ENCODE measurements at regions not wholly inside any gene's neighbourhood (a gene's known extent, or its start where the extent isn't known, plus 50 kb on each side); places are given as distances from the start of the nearest gene placed in this dataset.
"Not testable (repeated sequence)": the region's sequence is repeated elsewhere in the genome, so short reads cannot be mapped to it uniquely, and the experiment has no call there.

- no peak for DNase-seq
Observed at GRCh38 chr10:111273235-111273634, 196.4 kb downstream of the ADRA2A start.

DNA sequence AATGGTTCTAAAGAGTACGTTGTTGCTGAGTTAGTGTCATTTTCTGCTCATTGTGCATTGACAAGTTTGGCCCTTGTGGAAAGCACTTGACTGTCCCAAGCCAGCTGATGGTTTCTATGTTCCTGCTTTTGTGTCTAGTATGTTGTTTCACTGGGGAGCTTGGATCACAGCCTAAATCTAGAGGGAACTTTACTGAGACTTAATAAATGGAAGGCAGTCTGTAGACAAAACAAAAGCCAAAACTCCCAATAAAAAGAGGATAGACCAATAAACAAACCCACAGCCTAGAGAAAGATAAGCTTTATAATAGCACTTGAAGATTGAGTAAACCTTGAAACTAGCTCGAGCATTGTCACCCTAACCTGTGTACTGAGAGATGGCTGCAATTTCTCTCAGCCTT is 196.8 kb downstream of the ADRA2A start:
- DNase-seq: no peak

- no peak for DNase-seq
Observed at GRCh38 chr10:111275091-111275490, 198.3 kb downstream of the ADRA2A start.

GRCh38 chr10:111277661-111278060 is 200.8 kb downstream of the ADRA2A start:
- no peak for DNase-seq

GRCh38 chr10:111278266-111278665 is 201.4 kb downstream of the ADRA2A start:
- no peak for DNase-seq

- no peak for DNase-seq
Observed at GRCh38 chr10:111281516-111281915, 204.7 kb downstream of the ADRA2A start.

DNA sequence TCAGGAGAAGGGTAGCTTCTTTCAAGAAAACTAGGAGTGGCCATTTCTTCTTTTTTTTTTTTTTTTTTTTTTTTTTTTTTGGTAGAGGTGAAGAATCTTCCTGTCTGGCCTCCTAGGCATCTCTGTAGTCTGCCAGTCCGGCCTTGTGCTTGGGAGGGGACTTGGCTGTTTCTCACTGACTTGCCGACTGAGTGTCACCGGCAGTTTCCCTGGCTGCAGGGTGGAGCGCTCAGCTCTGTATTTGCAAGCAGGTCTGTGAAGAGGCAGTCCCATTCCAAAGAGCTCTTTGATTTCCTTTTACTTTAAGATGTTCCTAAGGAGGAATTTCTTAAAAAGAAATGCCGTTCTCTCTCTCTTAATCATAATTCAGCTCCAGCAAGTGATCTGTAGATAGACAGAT is 212.6 kb downstream of the ADRA2A start:
- DNase-seq: no peak

- no peak for DNase-seq
Observed at GRCh38 chr10:111290649-111291048, 213.8 kb downstream of the ADRA2A start.

- DNase-seq: no peak
Observed at GRCh38 chr10:111295788-111296187, 219.0 kb downstream of the ADRA2A start.

GRCh38 chr10:111297351-111297848 is 220.6 kb downstream of the ADRA2A start:
- DNase-seq: no peak

DNA sequence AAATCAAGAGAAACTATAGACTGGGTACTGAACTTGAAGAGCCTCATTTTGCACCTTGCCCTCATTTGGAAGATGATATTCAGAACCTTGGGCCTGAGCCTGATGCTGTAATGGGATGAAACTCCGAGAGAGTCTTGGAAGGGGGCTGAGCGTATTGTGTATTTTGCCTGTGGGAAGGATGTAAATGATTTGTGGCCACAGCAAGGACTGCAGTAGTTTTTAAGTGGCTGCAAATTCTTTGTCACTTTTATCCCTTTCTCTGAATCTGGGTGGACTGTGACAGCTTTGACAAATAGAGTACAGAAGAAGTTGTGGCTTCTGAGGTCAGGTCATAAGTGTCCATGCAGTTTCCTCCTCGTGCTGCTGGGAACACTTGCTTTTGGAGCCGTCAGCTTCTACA is 221.2 kb downstream of the ADRA2A start:
- DNase-seq: no peak

GRCh38 chr10:111299037-111299436 is 222.2 kb downstream of the ADRA2A start:
- no peak for DNase-seq

DNA sequence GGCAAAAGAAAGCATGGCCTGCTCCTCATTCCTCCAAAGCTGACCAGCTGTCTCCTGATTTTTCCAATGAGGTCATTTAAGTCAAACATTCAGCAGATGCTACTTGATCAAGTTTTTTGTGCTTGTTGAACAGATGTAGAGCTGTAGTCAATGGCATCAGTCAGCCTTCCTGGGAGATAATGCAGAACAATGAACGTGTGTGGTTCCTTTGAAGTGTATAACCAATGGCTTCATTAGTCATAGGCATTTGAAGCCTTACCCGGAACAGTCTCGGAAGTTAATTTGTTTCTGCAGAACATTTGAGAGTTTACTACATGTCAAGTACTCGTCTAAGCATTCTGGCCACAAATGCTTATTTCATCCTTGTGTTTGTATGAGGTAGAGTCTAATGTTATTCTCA is 227.1 kb downstream of the ADRA2A start:
- DNase-seq: no peak

GRCh38 chr10:111316722-111317212 is 239.9 kb downstream of the ADRA2A start:
- DNase-seq: no peak

DNA sequence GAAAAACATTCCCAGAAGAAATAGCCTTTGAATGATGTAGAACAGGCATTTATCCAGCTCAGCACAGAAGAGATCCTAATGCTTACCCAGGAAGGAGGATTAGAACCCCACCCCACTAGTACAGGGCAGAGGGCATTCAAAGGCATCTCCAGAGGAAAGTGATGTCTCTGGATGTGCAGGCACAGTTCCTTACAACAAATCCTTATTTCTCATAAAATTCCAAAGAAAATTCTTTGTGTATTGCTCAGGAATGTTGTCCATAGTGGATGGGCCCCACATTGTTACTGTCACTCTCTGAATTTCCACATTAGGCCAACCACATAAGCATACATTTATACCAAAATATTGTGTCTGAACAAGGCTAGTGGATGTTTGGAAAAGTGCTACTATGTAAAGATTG is 243.0 kb downstream of the ADRA2A start:
- DNase-seq: no peak

DNA sequence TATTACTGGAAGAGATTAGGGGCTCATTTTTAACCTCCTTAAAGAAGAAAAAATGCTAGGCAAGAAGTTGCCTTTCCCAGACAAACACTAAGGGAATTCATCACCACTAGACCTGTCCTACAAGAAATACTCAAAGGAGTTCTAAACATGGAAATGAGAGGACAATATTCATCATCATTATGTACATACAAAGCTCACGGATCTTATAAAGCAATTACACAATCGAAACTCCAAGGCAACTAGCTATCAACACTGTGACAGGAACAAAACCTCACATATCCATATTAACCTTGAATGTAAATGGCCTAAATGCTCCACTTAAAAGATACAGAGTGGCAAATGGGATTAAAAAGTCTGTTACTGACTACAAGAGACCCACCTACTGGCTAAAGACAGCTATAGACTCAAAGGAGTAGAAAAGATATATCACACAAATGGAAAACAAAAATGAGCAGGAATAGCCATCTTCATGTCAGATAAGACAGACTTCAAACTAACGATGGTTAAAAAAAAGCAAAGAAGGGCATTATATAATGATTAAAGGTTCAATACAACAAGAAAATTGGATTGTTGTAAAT is 246.6 kb downstream of the ADRA2A start:
- DNase-seq: no peak

GRCh38 chr10:111332174-111332573 is 255.3 kb downstream of the ADRA2A start:
- DNase-seq: not testable (repeated sequence)

DNA sequence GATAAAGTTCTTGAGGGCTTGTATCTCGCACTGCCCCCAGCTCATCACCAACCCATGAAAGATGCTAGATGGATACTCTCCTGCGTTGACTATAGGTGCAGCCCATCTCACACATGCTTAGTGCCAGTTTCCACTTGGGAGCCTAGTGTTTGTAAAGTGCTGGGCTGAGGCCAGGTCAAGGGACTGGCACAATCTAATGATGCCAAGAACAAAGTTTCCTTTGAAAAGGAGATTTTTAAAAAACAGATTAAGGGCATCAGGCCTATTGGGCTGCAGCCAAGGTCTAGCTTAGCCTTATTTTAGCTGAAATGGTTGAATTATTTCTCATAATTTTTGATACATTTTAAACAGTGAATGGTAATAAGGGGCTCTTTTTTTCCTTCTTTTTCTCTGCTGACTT is 259.0 kb downstream of the ADRA2A start:
- DNase-seq: no peak

- no peak for DNase-seq
Observed at GRCh38 chr10:111338035-111338434, 261.2 kb downstream of the ADRA2A start.

DNA sequence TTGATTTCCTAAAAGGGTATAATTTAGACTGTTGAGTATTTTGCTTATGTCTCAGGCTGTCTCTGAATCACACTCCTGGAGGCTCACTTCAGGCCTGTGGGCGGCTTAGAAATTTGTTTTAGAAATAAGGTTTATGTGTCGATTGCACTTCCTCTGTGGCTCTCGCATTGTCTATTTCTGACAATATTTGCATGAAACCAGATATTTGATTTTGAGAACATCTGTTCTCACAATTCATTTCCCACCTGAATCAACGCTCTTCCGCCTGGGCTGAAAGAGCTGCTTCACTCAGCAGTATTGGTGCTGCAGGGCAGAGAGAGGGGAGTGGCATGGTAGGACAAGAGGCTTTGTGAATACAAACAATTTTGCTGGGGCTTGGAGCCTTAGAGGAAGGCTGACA is 262.0 kb downstream of the ADRA2A start:
- DNase-seq: no peak

DNA sequence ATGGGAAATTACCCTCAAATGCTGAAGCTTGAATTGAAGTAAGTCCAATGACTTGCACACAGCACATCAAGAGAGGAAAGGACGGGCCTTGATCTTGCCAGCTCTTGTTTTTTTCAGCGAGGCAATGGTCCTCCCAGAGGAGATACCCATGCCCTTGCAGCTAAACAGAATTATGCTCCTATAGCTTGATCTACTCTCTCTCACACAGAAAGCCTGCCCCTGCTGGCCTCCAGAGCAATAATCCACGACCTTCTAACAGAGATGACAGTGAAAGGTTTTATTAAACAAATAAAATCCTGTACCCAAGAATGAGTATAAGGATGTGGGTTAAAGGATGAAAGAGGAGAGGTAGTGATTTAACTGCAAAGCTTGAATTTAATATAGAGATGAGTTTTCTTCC is 268.0 kb downstream of the ADRA2A start:
- DNase-seq: no peak

- no peak for DNase-seq
Observed at GRCh38 chr10:111347386-111348013, 270.7 kb downstream of the ADRA2A start.

GRCh38 chr10:111348076-111348475 is 271.2 kb downstream of the ADRA2A start:
- DNase-seq: no peak

GRCh38 chr10:111354859-111355258 is 278.0 kb downstream of the ADRA2A start:
- no peak for DNase-seq

DNA sequence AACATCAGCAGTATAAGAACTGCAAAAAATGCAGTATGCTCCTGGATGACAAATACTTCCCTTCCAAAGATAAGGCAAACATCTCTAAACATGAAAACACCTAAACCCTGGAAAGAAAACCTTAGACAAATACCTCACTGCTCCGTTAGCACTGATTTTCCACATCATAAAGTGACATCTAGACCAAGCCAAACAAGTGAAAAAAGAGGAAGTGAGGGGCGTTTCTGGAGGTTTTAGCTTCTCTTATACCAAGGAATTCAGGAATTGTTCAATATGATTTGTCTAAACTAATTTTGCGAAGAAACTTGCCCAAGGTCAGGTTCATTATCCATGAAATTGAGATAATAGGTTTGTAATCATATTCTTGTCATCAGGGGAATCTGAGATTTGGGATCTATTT is 279.7 kb downstream of the ADRA2A start:
- no peak for DNase-seq

Measured in bone marrow (tissue), 2 donors.